KMS-11 (cell line): ENCODE measurements at regions not wholly inside any gene's neighbourhood (a gene's known extent, or its start where the extent isn't known, plus 50 kb on each side); places are given as distances from the start of the nearest gene placed in this dataset.

ENCODE experiments used
- H2AFZ ChIP-seq: fragments of 200-600 bp; sonication (generic); 2 replicates; pipeline ENCODE4 v1.6.1; 2016; ENCODE audit warnings: antibody characterized with exemption, mixed run types, low read depth
- H3K27ac ChIP-seq: fragments of 200-600 bp; sonication (generic); 2 replicates; pipeline ENCODE4 v1.6.1; 2016; ENCODE audit warnings: mild to moderate bottlenecking, mixed run types
- H3K27me3 ChIP-seq: fragments of 200-600 bp; sonication (generic); 2 replicates; pipeline ENCODE4 v1.6.1; 2017; ENCODE audit warnings: mild to moderate bottlenecking, low read depth, mixed run types, moderate library complexity; ENCODE audit not compliant: insufficient read depth
- H3K36me3 ChIP-seq: fragments of 200-600 bp; sonication (generic); 2 replicates; pipeline ENCODE4 v1.6.1; 2017; ENCODE audit warnings: mild to moderate bottlenecking, mixed run types; ENCODE audit not compliant: insufficient read depth
- H3K4me1 ChIP-seq: fragments of 200-600 bp; sonication (generic); 2 replicates; pipeline ENCODE4 v1.6.1; 2016; ENCODE audit warnings: mild to moderate bottlenecking, low read depth, mixed run types; ENCODE audit not compliant: poor library complexity, severe bottlenecking
- H3K4me2 ChIP-seq: fragments of 200-600 bp; sonication (generic); 2 replicates; pipeline ENCODE4 v1.7.0; 2016; ENCODE audit warnings: mild to moderate bottlenecking, mixed run types
- H3K4me3 ChIP-seq: fragments of 200-600 bp; sonication (generic); IDR thresholded peaks from 2 replicates; pipeline ENCODE4 v1.6.1; 2017; ENCODE audit warnings: low read depth, low read length, mixed read lengths; ENCODE audit not compliant: insufficient read depth
- H3K79me2 ChIP-seq: fragments of 200-600 bp; sonication (generic); 2 replicates; pipeline ENCODE4 v1.6.1; 2016; ENCODE audit warnings: low read depth, mixed run types; ENCODE audit not compliant: insufficient read depth
- H3K9ac ChIP-seq: fragments of 200-600 bp; sonication (generic); 2 replicates; pipeline ENCODE4 v1.6.1; 2016; ENCODE audit warnings: mild to moderate bottlenecking, mixed run types
- H4K20me1 ChIP-seq: fragments of 200-600 bp; sonication (generic); 2 replicates; pipeline ENCODE4 v1.6.1; 2016; ENCODE audit warnings: mild to moderate bottlenecking, mixed run types; ENCODE audit not compliant: insufficient read depth
- TF ChIP-seq, protein P1 (sequence below): fragments of 200-600 bp; sonication (generic); conservative IDR thresholded peaks from 2 replicates; pipeline ENCODE4 v1.6.1; 2017; ENCODE audit warnings: low read depth, mild to moderate bottlenecking, antibody characterized with exemption, low read length, moderate library complexity, mixed read lengths

DNA sequence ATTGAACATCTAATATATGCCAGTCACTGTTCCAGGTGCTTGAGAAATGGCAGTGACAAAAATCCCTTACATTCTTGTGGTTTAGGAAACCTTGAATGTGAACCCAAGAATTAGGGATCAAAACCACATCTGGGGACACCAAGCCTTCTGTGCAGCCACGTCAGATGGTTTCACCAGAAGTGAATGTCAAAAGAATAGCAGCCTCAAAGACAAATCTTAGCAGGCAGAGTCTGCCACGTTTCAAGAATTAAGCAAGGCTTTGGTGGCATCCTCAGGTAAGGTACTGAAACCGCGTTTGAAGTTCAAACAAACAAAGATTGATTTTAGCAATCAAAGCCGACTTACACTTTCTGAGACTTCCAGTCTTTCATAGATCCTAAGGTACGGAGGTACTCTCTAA, 225.5 kb upstream of the GNAI1 start:
- H3K4me1 ChIP-seq, result no peaks in the 10 kb centered on the region
- no peaks in the 10 kb centered on the region for H3K79me2 ChIP-seq
- H3K4me3 ChIP-seq, result no peak overlapping the region
- H3K9ac ChIP-seq, result no peak overlapping the region
- H3K27ac ChIP-seq, result no peak overlapping the region
- no peaks in the 10 kb centered on the region for H4K20me1 ChIP-seq
- no peaks in the 10 kb centered on the region for H3K36me3 ChIP-seq
- H3K27me3 ChIP-seq, result no peaks in the 10 kb centered on the region
- no peak overlapping the region for H3K4me2 ChIP-seq
- TF ChIP-seq, protein P1, sequence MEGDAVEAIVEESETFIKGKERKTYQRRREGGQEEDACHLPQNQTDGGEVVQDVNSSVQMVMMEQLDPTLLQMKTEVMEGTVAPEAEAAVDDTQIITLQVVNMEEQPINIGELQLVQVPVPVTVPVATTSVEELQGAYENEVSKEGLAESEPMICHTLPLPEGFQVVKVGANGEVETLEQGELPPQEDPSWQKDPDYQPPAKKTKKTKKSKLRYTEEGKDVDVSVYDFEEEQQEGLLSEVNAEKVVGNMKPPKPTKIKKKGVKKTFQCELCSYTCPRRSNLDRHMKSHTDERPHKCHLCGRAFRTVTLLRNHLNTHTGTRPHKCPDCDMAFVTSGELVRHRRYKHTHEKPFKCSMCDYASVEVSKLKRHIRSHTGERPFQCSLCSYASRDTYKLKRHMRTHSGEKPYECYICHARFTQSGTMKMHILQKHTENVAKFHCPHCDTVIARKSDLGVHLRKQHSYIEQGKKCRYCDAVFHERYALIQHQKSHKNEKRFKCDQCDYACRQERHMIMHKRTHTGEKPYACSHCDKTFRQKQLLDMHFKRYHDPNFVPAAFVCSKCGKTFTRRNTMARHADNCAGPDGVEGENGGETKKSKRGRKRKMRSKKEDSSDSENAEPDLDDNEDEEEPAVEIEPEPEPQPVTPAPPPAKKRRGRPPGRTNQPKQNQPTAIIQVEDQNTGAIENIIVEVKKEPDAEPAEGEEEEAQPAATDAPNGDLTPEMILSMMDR, result no peak
- no peak overlapping the region for H2AFZ ChIP-seq

DNA sequence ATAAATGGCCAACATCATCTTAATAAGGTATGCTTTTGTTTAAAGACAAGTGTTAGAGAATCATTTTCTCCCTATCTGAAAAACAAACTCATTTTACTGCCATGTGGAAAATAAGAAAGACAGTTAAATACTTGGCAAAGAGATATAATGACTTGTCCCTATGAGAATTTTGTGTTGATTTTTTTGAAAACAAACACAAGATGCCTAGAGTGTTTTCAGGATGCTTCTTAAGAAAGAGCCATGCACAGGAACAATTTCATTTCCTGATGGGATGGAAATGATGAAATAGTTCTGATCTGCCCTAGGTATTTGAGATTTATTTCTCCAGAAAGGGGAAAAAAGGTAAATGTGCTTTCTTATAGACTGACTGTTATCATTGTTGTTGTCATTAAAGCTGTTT, 237.5 kb upstream of the GNAI1 start:
- Histone ChIP-seq H3K27ac (no peak overlapping the region), H3K36me3 (no peaks in the 10 kb centered on the region), H3K4me3 (no peak overlapping the region), H3K4me2 (no peak overlapping the region), H3K27me3 (no peaks in the 10 kb centered on the region), H4K20me1 (no peaks in the 10 kb centered on the region), H2AFZ (no peak overlapping the region), H3K79me2 (no peaks in the 10 kb centered on the region), H3K4me1 (no peaks in the 10 kb centered on the region), H3K9ac (no peak overlapping the region)
- TF ChIP-seq, protein P1, result no peak

DNA sequence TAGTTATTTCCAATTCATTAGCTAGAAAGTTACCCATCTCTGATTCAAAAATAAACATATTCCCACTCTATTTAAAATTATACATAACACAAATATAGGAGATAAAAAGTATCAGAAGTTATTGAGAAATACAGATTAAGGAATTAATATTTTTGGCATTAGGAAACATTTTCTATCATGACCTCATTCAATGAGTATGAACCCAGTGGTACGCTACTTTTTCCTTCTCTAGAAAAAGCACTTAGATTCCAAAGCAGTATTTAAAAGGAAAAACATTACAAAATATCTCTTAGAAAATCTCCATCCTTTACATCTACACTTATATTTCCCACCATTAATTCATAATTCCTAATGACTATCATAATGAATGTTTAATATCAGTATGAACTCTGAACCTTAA, 240.6 kb upstream of the GNAI1 start:
- H2AFZ ChIP-seq, result no peak overlapping the region
- H3K4me2 ChIP-seq, result no peak overlapping the region
- no peaks in the 10 kb centered on the region for H3K27me3 ChIP-seq
- TF ChIP-seq, protein P1, result no peak
- H3K4me3 ChIP-seq, result no peak overlapping the region
- H3K27ac ChIP-seq, result no peak overlapping the region
- H3K4me1 ChIP-seq, result no peaks in the 10 kb centered on the region
- no peaks in the 10 kb centered on the region for H3K79me2 ChIP-seq
- no peaks in the 10 kb centered on the region for H3K36me3 ChIP-seq
- no peak overlapping the region for H3K9ac ChIP-seq
- no peaks in the 10 kb centered on the region for H4K20me1 ChIP-seq

DNA sequence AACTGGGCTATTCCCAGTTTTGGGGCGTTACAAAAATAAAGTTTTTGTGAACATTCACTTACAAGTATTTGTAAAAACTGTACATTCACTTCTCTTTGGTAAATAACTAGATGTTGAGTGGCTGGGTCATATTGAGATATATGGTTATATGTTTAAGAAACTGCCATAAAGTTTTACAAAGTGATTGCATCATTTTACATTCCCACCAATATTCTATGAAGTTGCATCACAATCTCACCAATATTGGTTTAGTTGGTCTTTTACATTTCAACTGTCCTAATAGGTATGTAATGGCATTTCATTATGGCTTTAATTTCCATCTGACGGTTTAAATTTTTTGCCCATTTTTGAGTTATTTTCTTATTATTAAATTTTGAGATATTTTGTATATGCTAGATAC, 251.7 kb upstream of the GNAI1 start:
- Histone ChIP-seq H3K4me1 (no peaks in the 10 kb centered on the region), H3K4me2 (no peak overlapping the region), H2AFZ (no peak overlapping the region), H3K4me3 (no peak overlapping the region), H3K27me3 (no peaks in the 10 kb centered on the region), H4K20me1 (no peaks in the 10 kb centered on the region), H3K79me2 (no peaks in the 10 kb centered on the region), H3K27ac (no peak overlapping the region), H3K9ac (no peak overlapping the region), H3K36me3 (no peaks in the 10 kb centered on the region)
- TF ChIP-seq, protein P1, result no peak

DNA sequence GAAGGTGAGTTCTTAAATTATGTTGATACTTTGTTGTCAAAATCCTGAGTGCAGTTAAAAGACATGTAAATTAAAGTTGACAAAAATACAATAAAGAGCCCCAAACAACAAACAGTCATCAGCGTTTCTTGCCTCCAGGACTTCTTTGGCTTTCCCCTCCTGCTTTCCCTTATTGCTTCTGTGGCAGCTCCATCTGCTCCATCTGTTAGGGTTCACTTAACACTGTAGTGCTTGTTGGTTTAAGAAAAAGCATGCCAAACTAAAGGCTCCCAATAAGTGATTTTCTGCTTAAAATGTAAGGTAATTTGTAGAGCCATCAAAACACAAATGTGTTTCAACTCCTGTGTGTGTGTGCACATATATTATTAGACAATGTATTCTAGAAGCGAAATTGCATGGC, 254.3 kb upstream of the GNAI1 start:
- H3K27ac ChIP-seq, result no peak overlapping the region
- H3K4me2 ChIP-seq, result no peak overlapping the region
- no peak overlapping the region for H2AFZ ChIP-seq
- no peaks in the 10 kb centered on the region for H3K79me2 ChIP-seq
- TF ChIP-seq, protein P1, result no peak
- no peak overlapping the region for H3K9ac ChIP-seq
- no peaks in the 10 kb centered on the region for H3K27me3 ChIP-seq
- no peaks in the 10 kb centered on the region for H3K4me1 ChIP-seq
- no peaks in the 10 kb centered on the region for H4K20me1 ChIP-seq
- H3K4me3 ChIP-seq, result no peak overlapping the region
- no peaks in the 10 kb centered on the region for H3K36me3 ChIP-seq
